HCT116 (cell line): ENCODE measurements at regions not wholly inside any gene's neighbourhood (a gene's known extent, or its start where the extent isn't known, plus 50 kb on each side); places are given as distances from the start of the nearest gene placed in this dataset.
A peak's percentile ranks its signal among the peaks of the same experiment; 100 is the strongest.

Experiments
- CTCF ChIP-seq, 3 experiments: fragments of 200-600 bp in 1 of 3; sonication (generic) in 1 of 3; IDR thresholded peaks in 2 of 3; conservative IDR thresholded peaks in 1 of 3; 2 replicates each; pipeline ENCODE4 v1.5.1; 2012 to 2017; ENCODE audit warnings: low read depth in 2 of 3, low read length in 2 of 3, antibody characterized with exemption in 1 of 3, borderline replicate concordance in 1 of 3, control low read depth in 1 of 3, mild to moderate bottlenecking in 1 of 3, mixed read lengths in 1 of 3, mixed run types in 1 of 3, moderate library complexity in 1 of 3; ENCODE audit not compliant: insufficient read depth in 1 of 3
- POLR2AphosphoS5 ChIP-seq: IDR thresholded peaks from 2 replicates; pipeline ENCODE4 v1.6.1; 2011; ENCODE audit warnings: mild to moderate bottlenecking, low read depth, low read length, moderate library complexity
- RAD21 ChIP-seq: IDR thresholded peaks from 2 replicates; pipeline ENCODE4 v1.6.1; 2012; ENCODE audit warnings: low read depth, mild to moderate bottlenecking
- YY1 ChIP-seq: IDR thresholded peaks from 2 replicates; pipeline ENCODE4 v1.6.1; 2011; ENCODE audit warnings: low read length, low read depth, moderate library complexity, mild to moderate bottlenecking; ENCODE audit not compliant: insufficient replicate concordance; ENCODE audit errors: extremely low read depth
- ZNF274 ChIP-seq: fragments of 200-500 bp; sonication (Bioruptor generic); IDR thresholded peaks from 2 replicates; pipeline ENCODE4 v1.6.1; 2014; ENCODE audit warnings: mild to moderate bottlenecking, low read depth, low read length, inconsistent platforms

DNA sequence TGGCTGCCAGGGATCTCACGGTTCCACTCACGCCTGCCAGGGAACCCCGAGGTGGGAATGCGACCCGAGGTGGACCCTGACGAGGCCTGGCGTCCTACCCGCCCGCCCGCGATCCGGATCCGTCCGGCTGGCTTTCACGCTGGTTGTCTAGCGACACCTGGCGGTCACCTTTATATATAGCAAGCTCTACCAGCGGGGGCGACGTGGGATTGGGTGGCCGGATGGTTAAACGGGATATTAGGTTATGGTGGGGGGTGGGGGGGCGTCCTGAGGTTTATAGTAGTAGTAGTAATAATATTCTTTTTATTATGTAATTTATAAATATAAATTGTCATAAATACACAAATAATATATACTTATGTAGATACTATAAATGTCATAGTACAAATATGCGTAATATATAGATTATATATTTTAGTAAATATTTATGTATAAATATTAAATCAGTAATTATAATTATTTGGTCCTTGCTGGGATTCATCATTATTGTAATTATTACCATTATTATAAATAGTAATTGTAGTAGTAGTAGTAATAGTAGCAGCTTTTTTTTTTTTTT lies 136.9 kb downstream of the KCNJ12 start:
- peak; percentile 72 to 76 (median 73); a peak in 5 of 6 replicates for TF ChIP-seq CTCF (IDR thresholded peaks at IDR 0.05 in 2 of 3, conservative IDR thresholded peaks at IDR 0.05 in 1 of 3; ENCODE audit: borderline replicate concordance in 1 of 3, insufficient read depth in 1 of 3, low read depth in 2 of 3, low read length in 2 of 3)
- no peak for TF ChIP-seq POLR2AphosphoS5
- no peak for TF ChIP-seq YY1
- peak; percentile 78 for TF ChIP-seq RAD21
- TF ChIP-seq ZNF274, result no peak
